K562 (cell line): ENCODE measurements at regions not wholly inside any gene's neighbourhood (a gene's known extent, or its start where the extent isn't known, plus 50 kb on each side); places are given as distances from the start of the nearest gene placed in this dataset.

Experiments used
- ATAC-seq: fragments of 200-7000 bp; cut with Tn5 transposase; 3 replicates; pipeline ENCODE4 v1.9.1; 2020; ENCODE audit warnings: moderate library complexity
- BruUV-seq: library from RNA; stranded (reverse); fragments of 400-500 nt; replicated peaks from 2 replicates; lab custom pipeline; 2021; lab: Mats Ljungman, UMichigan
- CTCF ChIA-PET: fragments of 300-600 bp; formaldehyde crosslinking; extraction: SDS; loops from one replicate; lab custom pipeline; 2021; ENCODE audit warnings: low intra/inter-chr PET ratio; lab: Yijun Ruan, JAX
- POLR2A ChIA-PET: fragments of 300-600, 350-650 bp; sonication (Branson Sonifier 250); formaldehyde crosslinking; extraction: SDS; loops from one replicate; lab custom pipeline; 2021; ENCODE audit warnings: antibody characterized with exemption, inconsistent platforms; lab: Yijun Ruan, JAX
- DNase-seq, 4 experiments: peaks; one replicate each; pipeline versions ENCODE4 v3.0.0 to v3.0.0-alpha.2; 2011 to 2018; ENCODE audit warnings: low spot score in 3 of 4, mixed read lengths in 3 of 4; ENCODE audit errors: extremely low read depth in 1 of 4
- FAIRE-seq: peaks from 2 replicates; lab custom pipeline; 2011; peaks lifted over from hg19 to GRCh38; lab: Jason Lieb, UNC
- H2AFZ ChIP-seq: 2 replicates; pipeline ENCODE4 v1.6.0; 2011; ENCODE audit warnings: low read depth, low read length, control low read depth, inconsistent platforms
- H3K27ac ChIP-seq: fragments of 200-600 bp; 3 replicates; pipeline ENCODE4 v1.8.0; 2011; ENCODE audit warnings: low read depth, mild to moderate bottlenecking, control low read depth, inconsistent platforms, low read length, moderate library complexity, mixed read lengths; ENCODE audit errors: extremely low read depth
- H3K27me3 ChIP-seq, 2 experiments: fragments of 300-600 bp in 1 of 2; 2 replicates in 1 of 2; 3 replicates in 1 of 2; pipeline versions ENCODE4 v1.6.0 to v1.8.0; 2011; ENCODE audit warnings: inconsistent platforms in 2 of 2, low read length in 2 of 2, mild to moderate bottlenecking in 1 of 2, mixed read lengths in 1 of 2, moderate library complexity in 1 of 2; ENCODE audit not compliant: control insufficient read depth in 2 of 2, insufficient read depth in 2 of 2
- H3K36me3 ChIP-seq: fragments of 300-600 bp; 3 replicates; pipeline ENCODE4 v1.8.0; 2011; ENCODE audit warnings: mild to moderate bottlenecking, low read length, inconsistent platforms; ENCODE audit not compliant: control insufficient read depth, insufficient read depth
- H3K4me1 ChIP-seq, 2 experiments: fragments of 200-600 bp in 1 of 2; replicated peaks in 1 of 2; 2 replicates in 1 of 2; 3 replicates in 1 of 2; pipeline versions ENCODE4 v1.5.1 to v1.8.0; 2011; ENCODE audit warnings: inconsistent platforms in 2 of 2, low read length in 2 of 2, mild to moderate bottlenecking in 1 of 2, mixed read lengths in 1 of 2, moderate library complexity in 1 of 2; ENCODE audit not compliant: control insufficient read depth in 2 of 2, insufficient read depth in 2 of 2
- H3K4me2 ChIP-seq: 2 replicates; pipeline ENCODE4 v1.6.1; 2011; ENCODE audit warnings: low read length, control low read depth, inconsistent platforms, mixed read lengths; ENCODE audit not compliant: insufficient read depth
- H3K4me3 ChIP-seq: fragments of 200-600 bp; sonication (generic), shearing (Covaris generic); 2 replicates; pipeline ENCODE4 v1.5.1; 2016; ENCODE audit warnings: control low read depth, inconsistent platforms
- H3K79me2 ChIP-seq: fragments of 200-600 bp; 3 replicates; pipeline ENCODE4 v1.8.0; 2011; ENCODE audit warnings: low read length, inconsistent platforms; ENCODE audit not compliant: control insufficient read depth, insufficient read depth
- H3K9ac ChIP-seq, 2 experiments: 2 replicates each; pipeline versions ENCODE4 v1.6.0 to v1.6.1; 2011; ENCODE audit warnings: low read depth in 2 of 2, low read length in 2 of 2, control low read depth in 1 of 2, inconsistent platforms in 1 of 2, mild to moderate bottlenecking in 1 of 2, mixed read lengths in 1 of 2; ENCODE audit not compliant: insufficient read depth in 1 of 2
- H3K9me1 ChIP-seq: one replicate; pipeline ENCODE4 v1.6.0; 2011; ENCODE audit warnings: inconsistent platforms, mild to moderate bottlenecking, low read length, moderate library complexity; ENCODE audit not compliant: control insufficient read depth, insufficient read depth
- H3K9me3 ChIP-seq: replicated peaks from 2 replicates; pipeline ENCODE4 v1.5.1; 2011; ENCODE audit warnings: low read depth, low read length, inconsistent platforms; ENCODE audit not compliant: control insufficient read depth, insufficient read depth
- H4K20me1 ChIP-seq: replicated peaks from 2 replicates; pipeline ENCODE4 v1.6.1; 2011; ENCODE audit warnings: low read length, inconsistent platforms, mixed read lengths; ENCODE audit not compliant: control insufficient read depth, insufficient read depth
- C11orf30 ChIP-seq: fragments of 450-650 bp; IDR thresholded peaks from 2 replicates; pipeline ENCODE4 v1.6.1; 2016; ENCODE audit warnings: low read depth, mild to moderate bottlenecking
- CBX5 ChIP-seq: IDR thresholded peaks from 2 replicates; pipeline ENCODE4 v1.6.1; 2014; ENCODE audit warnings: low read depth, borderline replicate concordance
- CXXC5 ChIP-seq: fragments of 250-450 bp; sonication (Bioruptor Pico); IDR thresholded peaks from 2 replicates; pipeline ENCODE4 v1.8.0; 2022; ENCODE audit warnings: inconsistent platforms, mild to moderate bottlenecking, moderate library complexity
- ELF4 ChIP-seq: fragments of 450-650 bp; formaldehyde crosslinking; IDR thresholded peaks from 2 replicates; pipeline ENCODE4 v1.4.0; 2022; ENCODE audit warnings: missing genetic modification characterization
- FIP1L1 ChIP-seq: fragments of 200-400 bp; formaldehyde crosslinking; IDR thresholded peaks from 2 replicates; pipeline ENCODE4 v1.6.1; 2018; ENCODE audit warnings: mild to moderate bottlenecking, low read depth, low read length; ENCODE audit not compliant: poor library complexity, severe bottlenecking
- HBP1 ChIP-seq: fragments of 450-650 bp; formaldehyde crosslinking; IDR thresholded peaks from 2 replicates; pipeline ENCODE4 v1.4.0; 2022; ENCODE audit warnings: missing genetic modification characterization
- LARP7 ChIP-seq: fragments of 450-650 bp; IDR thresholded peaks from 2 replicates; pipeline ENCODE4 v1.6.1; 2016
- MIER1 ChIP-seq: fragments of 450-650 bp; IDR thresholded peaks from 2 replicates; pipeline ENCODE4 v1.6.1; 2016; ENCODE audit warnings: antibody characterized with exemption, mild to moderate bottlenecking, low read depth
- NFRKB ChIP-seq: fragments of 450-650 bp; IDR thresholded peaks from 2 replicates; pipeline ENCODE4 v1.6.1; 2016; ENCODE audit warnings: low read depth
- NR4A1 ChIP-seq, 2 experiments: fragments of 250-450 bp in 1 of 2; fragments of 450-650 bp in 1 of 2; sonication (Bioruptor Pico) in 1 of 2; IDR thresholded peaks; 2 replicates each; pipeline versions ENCODE4 v1.4.0 to v1.6.1; 2016 to 2020; ENCODE audit warnings: mild to moderate bottlenecking in 2 of 2, missing compliant biosample characterization in 1 of 2, missing genetic modification characterization in 1 of 2, moderate library complexity in 1 of 2
- RBFOX2 ChIP-seq: fragments of 200-400 bp; formaldehyde crosslinking; IDR thresholded peaks from 2 replicates; pipeline ENCODE4 v1.6.1; 2017; ENCODE audit warnings: low read depth, mild to moderate bottlenecking, low read length, moderate library complexity
- SMAD3 ChIP-seq: fragments of 450-650 bp; formaldehyde crosslinking; conservative IDR thresholded peaks from 2 replicates; pipeline ENCODE4 v1.4.0; 2020; ENCODE audit warnings: mild to moderate bottlenecking
- STAT6 ChIP-seq: sonication (generic); formaldehyde crosslinking; IDR thresholded peaks from 2 replicates; pipeline ENCODE4 v1.8.1; 2023; ENCODE audit warnings: mild to moderate bottlenecking, missing genetic modification reagents
- TAF7 ChIP-seq: fragments of 450-650 bp; IDR thresholded peaks from 2 replicates; pipeline ENCODE4 v1.6.1; 2016; ENCODE audit warnings: missing genetic modification characterization, missing compliant biosample characterization
- ZFP36 ChIP-seq: fragments of 150-350 bp; IDR thresholded peaks from 2 replicates; pipeline ENCODE4 v1.6.1; 2018; ENCODE audit warnings: low read length, low read depth; ENCODE audit not compliant: partially characterized antibody
- ZKSCAN1 ChIP-seq: fragments of 150-350 bp; IDR thresholded peaks from 2 replicates; pipeline ENCODE4 v1.6.1; 2016; ENCODE audit warnings: low read depth, low read length
- ZNF347 ChIP-seq: fragments of 450-650 bp; formaldehyde crosslinking; IDR thresholded peaks from 2 replicates; pipeline ENCODE4 v1.4.0; 2020; ENCODE audit warnings: low read depth, mild to moderate bottlenecking, moderate library complexity
- ZNF41 ChIP-seq: fragments of 250-450 bp; sonication (Bioruptor Pico); conservative IDR thresholded peaks from 2 replicates; pipeline ENCODE4 v1.4.0; 2020; ENCODE audit warnings: mild to moderate bottlenecking
- ZNF740 ChIP-seq, 3 experiments: fragments of 200-800 bp in 1 of 3; sonication (Bioruptor generic) in 1 of 3; sonication (generic) in 1 of 3; formaldehyde crosslinking in 1 of 3; IDR thresholded peaks; 2 replicates each; pipeline versions ENCODE4 v1.6.1 to v1.8.0; 2016 to 2022; ENCODE audit warnings: mild to moderate bottlenecking in 2 of 3, missing compliant biosample characterization in 2 of 3, missing genetic modification characterization in 2 of 3, missing genetic modification reagents in 1 of 3
- WGBS: fragments of 100-300 bp; shearing (Covaris generic); methylation state at CpG from one replicate; pipeline ENCODE4 v1.1.6; 2016; ENCODE audit warnings: low coverage, mixed read lengths; ENCODE audit not compliant: insufficient coverage; ENCODE audit errors: missing lambda C conversion rate; 5-methylcytosine and 5-hydroxymethylcytosine counted together
- in situ Hi-C: fragments of 300-500 bp; cut with MboI; formaldehyde crosslinking; loops from 4 replicates; pipeline ENCODE4 v1.15.0; 2018; ENCODE audit warnings: inconsistent platforms, mixed read lengths
- intact Hi-C: fragments of 100-400 bp; cut with micrococcal nuclease; formaldehyde crosslinking; loops from 2 replicates; pipeline ENCODE4 v1.14.2; 2022

GRCh38 chr13:36548129-36548528 is 115.8 kb downstream of the CCNA1 start:
- Histone ChIP-seq H3K9me1 (no peaks in the 10 kb centered on the region), H2AFZ (no peak overlapping the region), H3K36me3 (no peaks in the 10 kb centered on the region), H3K4me2 (no peak overlapping the region), H3K9me3 (no peaks in the 10 kb centered on the region), H3K4me1 (no peaks in the 10 kb centered on the region), H3K27me3 (no peaks in the 10 kb centered on the region), H3K4me3 (no peak overlapping the region), H3K9ac (no peak overlapping the region), H3K79me2 (no peaks in the 10 kb centered on the region), H3K27ac (no peak overlapping the region), H4K20me1 (no peaks in the 10 kb centered on the region)
- ATAC-seq (no peak), DNase-seq (no peak), FAIRE-seq (no peak)
- CTCF ChIA-PET: no interaction called here
- intact Hi-C loops (no loop called here), in situ Hi-C loops (no loop called here)
- no peak for TF ChIP-seq CXXC5 (CRISPR knock-in tag)
- no peak for TF ChIP-seq C11orf30
- TF ChIP-seq STAT6: no peak
- TF ChIP-seq TAF7: no peak
- TF ChIP-seq LARP7: no peak
- TF ChIP-seq ZKSCAN1: no peak
- TF ChIP-seq NFRKB: no peak
- TF ChIP-seq MIER1: no peak
- TF ChIP-seq ZNF740 (CRISPR knock-in tag; IDR thresholded peaks at IDR 0.05): no peak
- TF ChIP-seq ZNF740 (tag; IDR thresholded peaks at IDR 0.05): no peak
- no peak for TF ChIP-seq NR4A1 (CRISPR knock-in tag; IDR thresholded peaks at IDR 0.05)
- no peak for TF ChIP-seq NR4A1 (tag; IDR thresholded peaks at IDR 0.05)
- TF ChIP-seq ELF4 (CRISPR knock-in tag): no peak
- no peak for TF ChIP-seq FIP1L1
- TF ChIP-seq ZFP36: no peak
- TF ChIP-seq ZNF347 (CRISPR knock-in tag): no peak
- TF ChIP-seq SMAD3 (CRISPR knock-in tag): no peak
- TF ChIP-seq RBFOX2: no peak
- no peak for TF ChIP-seq HBP1
- TF ChIP-seq ZNF41 (CRISPR knock-in tag): no peak
- no peak for TF ChIP-seq CBX5
- 4% methylated on average over 8 of the region's 9 CpGs for WGBS
- POLR2A ChIA-PET: no interaction called here
- BruUV-seq: no TSS peak
